Ishikawa (cell line): ENCODE measurements at regions not wholly inside any gene's neighbourhood (a gene's known extent, or its start where the extent isn't known, plus 50 kb on each side); places are given as distances from the start of the nearest gene placed in this dataset.

ENCODE experiments used
- CEBPB ChIP-seq: IDR thresholded peaks from 2 replicates; pipeline ENCODE4 v1.6.1; 2012
- CREB1 ChIP-seq: IDR thresholded peaks from 2 replicates; pipeline ENCODE4 v1.6.1; 2012; ENCODE audit warnings: low read depth
- EGR1 ChIP-seq: IDR thresholded peaks from 2 replicates; pipeline ENCODE4 v1.6.1; 2012
- EP300 ChIP-seq: IDR thresholded peaks from 2 replicates; pipeline ENCODE4 v1.6.1; 2012; ENCODE audit warnings: borderline replicate concordance
- FOXM1 ChIP-seq: IDR thresholded peaks from 2 replicates; pipeline ENCODE4 v1.6.1; 2012; ENCODE audit warnings: low read depth, borderline replicate concordance
- MAX ChIP-seq: IDR thresholded peaks from 2 replicates; pipeline ENCODE4 v1.6.1; 2012
- NFIC ChIP-seq: IDR thresholded peaks from 2 replicates; pipeline ENCODE4 v1.6.1; 2012
- RAD21 ChIP-seq: IDR thresholded peaks from 2 replicates; pipeline ENCODE4 v1.6.1; 2012; ENCODE audit warnings: low read depth
- REST ChIP-seq: IDR thresholded peaks from 2 replicates; pipeline ENCODE4 v1.6.1; 2012; ENCODE audit warnings: low read depth, mild to moderate bottlenecking
- TAF1 ChIP-seq: IDR thresholded peaks from 2 replicates; pipeline ENCODE4 v1.6.1; 2012; ENCODE audit warnings: low read depth, mild to moderate bottlenecking
- TCF12 ChIP-seq: IDR thresholded peaks from 2 replicates; pipeline ENCODE4 v1.6.1; 2012; ENCODE audit warnings: low read depth
- TEAD4 ChIP-seq: IDR thresholded peaks from 2 replicates; pipeline ENCODE4 v1.6.1; 2012
- USF1 ChIP-seq: IDR thresholded peaks from 2 replicates; pipeline ENCODE4 v1.6.1; 2012
- YY1 ChIP-seq: IDR thresholded peaks from 2 replicates; pipeline ENCODE4 v1.6.1; 2012; ENCODE audit warnings: low read depth
- ZBTB7A ChIP-seq: IDR thresholded peaks from 2 replicates; pipeline ENCODE4 v1.6.1; 2012; ENCODE audit warnings: low read depth

GRCh38 chr18:43847164-43848091 is 570.1 kb upstream of the SYT4 start:
- TF ChIP-seq NFIC: no peak
- TF ChIP-seq USF1: no peak
- no peak for TF ChIP-seq FOXM1
- TF ChIP-seq EGR1: no peak
- no peak for TF ChIP-seq YY1
- TF ChIP-seq TEAD4: no peak
- TF ChIP-seq TAF1: no peak
- TF ChIP-seq CEBPB: no peak
- TF ChIP-seq REST: no peak
- no peak for TF ChIP-seq MAX
- no peak for TF ChIP-seq EP300
- TF ChIP-seq TCF12: no peak
- TF ChIP-seq CREB1: no peak
- no peak for TF ChIP-seq ZBTB7A
- no peak for TF ChIP-seq RAD21

- TF ChIP-seq EP300: no peak
- TF ChIP-seq MAX: no peak
- TF ChIP-seq FOXM1: no peak
- no peak for TF ChIP-seq TEAD4
- no peak for TF ChIP-seq NFIC
- TF ChIP-seq EGR1: no peak
Observed at GRCh38 chr18:43855376-43855775, 578.1 kb upstream of the SYT4 start.

GRCh38 chr18:43863180-43863579 is 585.9 kb upstream of the SYT4 start:
- no peak for TF ChIP-seq TCF12
- TF ChIP-seq FOXM1: no peak
- TF ChIP-seq TEAD4: no peak
- TF ChIP-seq CEBPB: no peak
- TF ChIP-seq YY1: no peak
- no peak for TF ChIP-seq TAF1
- TF ChIP-seq EGR1: no peak
- no peak for TF ChIP-seq EP300
- TF ChIP-seq MAX: no peak

- TF ChIP-seq CEBPB: no peak
- TF ChIP-seq EGR1: no peak
- no peak for TF ChIP-seq NFIC
- TF ChIP-seq RAD21: no peak
- TF ChIP-seq MAX: no peak
- no peak for TF ChIP-seq TEAD4
- TF ChIP-seq EP300: no peak
- no peak for TF ChIP-seq USF1
- no peak for TF ChIP-seq YY1
- no peak for TF ChIP-seq FOXM1
- TF ChIP-seq REST: no peak
- TF ChIP-seq TAF1: no peak
- no peak for TF ChIP-seq ZBTB7A
Observed at GRCh38 chr18:43866696-43867095, 589.4 kb upstream of the SYT4 start.

GRCh38 chr18:43868497-43868995 is 591.3 kb upstream of the SYT4 start:
- TF ChIP-seq NFIC (no peak), TAF1 (no peak), FOXM1 (no peak), EGR1 (no peak), EP300 (no peak), MAX (no peak), YY1 (no peak), CREB1 (no peak), ZBTB7A (no peak), REST (no peak), USF1 (no peak), RAD21 (no peak), CEBPB (no peak), TEAD4 (no peak), TCF12 (no peak)
